ENCODE measurements at regions not wholly inside any gene's neighbourhood (a gene's known extent, or its start where the extent isn't known, plus 50 kb on each side); places are given as distances from the start of the nearest gene placed in this dataset.

DNA sequence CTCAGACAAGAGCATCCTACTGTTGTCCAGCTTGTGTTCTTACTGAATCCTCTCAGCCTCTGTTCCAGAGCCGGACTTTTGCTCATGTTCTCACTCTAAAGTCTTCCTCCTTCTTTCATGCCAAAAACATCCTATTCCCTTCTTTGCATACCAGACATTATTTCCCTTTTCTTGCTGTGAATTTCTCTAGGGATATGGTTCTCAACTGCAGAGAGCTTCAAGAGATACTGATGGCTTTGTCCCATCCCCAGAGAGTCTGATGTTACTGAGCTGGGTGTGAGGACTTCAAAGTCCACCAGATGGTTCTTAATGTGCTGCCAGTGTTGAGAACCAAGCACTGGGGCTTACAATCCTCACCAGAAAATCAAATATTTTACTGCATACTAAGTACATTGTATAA is 98.6 kb upstream of the FER start:
- DNase-seq, result peak; percentile 78

DNA sequence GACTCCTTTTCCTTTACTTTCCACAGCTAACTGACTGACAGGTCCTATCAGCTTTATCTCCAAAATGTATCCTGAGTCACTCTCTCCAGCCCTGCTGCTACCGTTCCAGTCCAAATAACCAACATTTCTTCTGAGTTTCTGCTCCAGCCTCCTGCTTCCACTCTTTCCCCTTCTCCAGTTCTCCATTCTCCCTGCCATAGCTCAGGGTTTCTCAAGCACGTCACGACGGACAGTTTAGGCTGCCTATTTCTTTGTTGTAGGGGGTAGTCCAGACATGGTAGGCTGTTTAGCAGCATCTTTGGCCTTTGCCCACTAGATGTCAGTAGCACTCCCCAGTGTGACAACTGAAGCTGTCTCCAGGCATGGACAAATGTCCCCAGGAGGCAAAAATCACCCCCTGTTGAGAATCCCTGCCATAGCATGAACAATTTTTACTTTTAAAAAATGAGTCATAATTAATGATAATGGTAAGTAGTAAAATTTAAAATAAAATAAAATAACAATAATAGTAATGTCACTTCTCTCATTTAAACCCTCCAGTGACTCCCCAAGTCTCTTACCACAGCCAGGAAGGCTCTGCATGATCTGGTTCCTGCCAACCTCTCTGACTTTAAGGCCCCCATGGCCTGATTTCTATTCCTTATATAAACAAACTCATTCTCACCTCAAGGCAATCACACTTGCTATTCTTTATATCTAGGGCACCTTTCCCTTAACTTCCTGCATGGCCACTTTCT is 105.4 kb upstream of the FER start:
- DNase-seq, result peak; percentile 83

DNA sequence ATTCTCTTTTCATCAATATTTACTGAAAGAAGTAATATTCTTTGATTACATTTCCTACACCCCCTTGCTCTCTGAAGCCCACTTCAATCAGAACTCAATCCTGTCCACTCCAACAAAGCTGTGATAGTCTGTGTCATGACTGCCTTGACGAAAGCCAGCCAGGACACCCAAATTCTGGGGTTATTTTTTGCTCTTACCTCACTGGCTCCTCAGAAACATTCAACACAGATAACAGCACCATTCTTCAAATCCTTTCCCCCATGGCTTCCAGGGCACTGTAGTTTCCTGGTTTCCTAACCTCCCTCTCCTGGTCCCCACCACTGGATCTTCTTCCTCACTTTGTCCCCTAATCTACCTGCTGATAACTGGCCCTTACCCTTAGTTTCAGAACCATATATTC is 106.1 kb upstream of the FER start:
- no peak for DNase-seq

- peak; percentile 83 for DNase-seq
These were observed 108.3 kb upstream of the FER start for GRCh38 chr5:108639366-108639765.

DNA sequence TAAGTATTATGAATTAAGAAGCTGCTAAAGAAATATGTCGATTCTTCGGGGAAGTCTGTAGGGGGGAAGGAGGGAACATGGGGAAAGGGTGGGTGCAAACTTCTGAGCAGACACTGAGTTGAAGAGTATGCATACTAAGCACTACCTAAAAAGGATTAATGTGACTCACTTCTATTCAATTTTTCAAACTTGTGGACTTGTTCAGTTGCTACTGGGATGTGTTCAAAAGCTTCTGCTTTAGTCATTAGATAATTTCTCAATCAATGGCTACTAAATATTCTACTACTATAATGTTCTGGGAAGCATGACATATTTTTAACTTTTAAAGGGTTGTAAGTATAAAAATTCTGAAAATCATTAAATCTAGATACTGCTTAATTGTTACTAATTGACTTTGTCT is 109.7 kb upstream of the FER start:
- DNase-seq, result no peak

GRCh38 chr5:108637134-108637533 is 110.6 kb upstream of the FER start:
- peak; percentile 26 for DNase-seq

DNA sequence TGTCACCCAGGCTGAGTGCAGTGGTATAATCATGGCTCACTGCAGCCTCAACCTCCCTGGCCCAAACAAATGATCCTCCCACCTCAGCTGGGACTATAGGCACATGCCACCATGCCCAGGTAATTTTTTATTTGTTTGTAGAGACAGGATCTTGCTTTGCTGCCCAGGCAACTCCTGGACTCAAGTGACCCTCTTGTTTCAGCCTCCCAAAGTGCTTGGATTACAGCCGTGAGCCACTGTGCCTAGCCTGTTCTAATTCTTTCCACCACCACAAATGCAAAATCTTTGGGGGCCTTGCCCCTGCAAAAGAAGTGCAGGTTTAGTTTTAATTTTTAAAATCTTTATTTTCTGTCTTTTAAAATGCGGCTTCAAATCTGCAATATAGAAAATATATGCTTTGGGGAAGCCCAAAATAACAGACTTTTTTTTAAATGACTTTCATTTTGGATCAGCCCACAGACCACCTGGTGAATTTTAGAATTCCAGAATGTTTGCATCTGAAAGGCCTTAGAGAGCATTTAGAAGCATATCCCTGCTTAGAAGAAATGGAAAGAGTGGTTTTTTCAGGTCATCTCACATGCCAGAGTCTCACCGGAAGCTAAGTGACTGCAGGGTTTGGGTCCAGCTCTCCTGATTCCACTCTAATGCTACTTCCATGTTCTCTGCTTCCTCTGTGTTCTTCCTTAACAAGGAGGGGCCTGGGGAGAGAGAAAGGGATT is 111.4 kb upstream of the FER start:
- DNase-seq, result no peak

DNA sequence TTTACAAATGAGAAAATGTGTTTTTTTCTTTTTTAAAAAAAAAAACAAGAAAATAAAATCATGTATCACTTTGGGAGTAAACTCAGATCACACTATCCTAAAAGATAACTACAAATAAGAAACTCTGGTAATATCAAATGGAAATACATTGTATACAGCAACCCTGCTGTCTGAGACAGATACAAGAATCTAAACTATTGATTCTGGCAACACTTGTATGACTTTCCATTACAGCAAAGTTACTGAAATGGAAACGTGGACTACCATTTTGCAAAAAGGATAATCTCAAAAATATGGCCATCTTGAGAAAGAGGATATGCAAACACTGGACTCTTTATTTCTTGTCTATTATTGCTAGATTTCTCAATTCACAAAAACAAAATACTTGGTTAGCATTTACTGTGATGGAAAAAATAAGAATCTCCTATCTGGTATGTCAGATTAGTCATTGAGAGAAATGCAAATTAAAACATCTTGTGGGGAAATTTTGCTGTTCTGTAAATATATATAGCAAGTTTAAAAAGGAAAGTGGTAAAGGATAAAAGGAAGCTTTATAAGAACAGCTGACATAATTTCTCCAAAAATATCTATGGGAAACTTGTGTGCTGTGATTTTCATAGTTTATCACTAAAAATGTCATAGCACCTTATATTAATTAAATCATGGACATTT is 112.9 kb upstream of the FER start:
- DNase-seq, result peak; percentile 37

DNA sequence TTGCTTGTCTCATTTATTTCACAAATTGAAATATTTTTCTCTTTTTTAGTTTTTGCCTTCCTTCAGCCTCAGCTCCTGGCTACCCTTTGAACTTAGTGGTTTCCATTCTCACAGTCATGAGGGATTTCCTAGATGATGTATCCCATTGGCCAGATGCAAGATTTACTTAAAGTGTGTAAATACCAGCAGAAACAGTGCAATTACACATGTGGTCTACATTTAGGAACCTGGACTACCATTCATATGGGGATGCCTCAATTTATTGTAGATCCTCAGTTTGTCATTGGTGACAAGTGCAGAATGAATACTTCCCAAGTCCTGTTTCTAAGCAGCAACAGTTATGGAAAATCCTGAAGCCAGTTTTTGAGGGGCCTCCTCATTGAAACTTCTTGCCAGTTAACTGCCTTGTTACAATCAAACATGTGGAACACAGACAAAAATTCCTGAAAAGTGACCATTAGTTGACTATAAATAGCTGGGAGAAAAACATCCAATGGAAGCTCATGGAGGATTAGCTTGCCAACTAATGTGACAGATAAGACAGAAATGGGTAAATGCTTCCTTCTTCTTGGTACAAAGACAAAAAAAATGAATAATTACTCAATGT is 113.6 kb upstream of the FER start:
- peak; percentile 70 for DNase-seq

DNA sequence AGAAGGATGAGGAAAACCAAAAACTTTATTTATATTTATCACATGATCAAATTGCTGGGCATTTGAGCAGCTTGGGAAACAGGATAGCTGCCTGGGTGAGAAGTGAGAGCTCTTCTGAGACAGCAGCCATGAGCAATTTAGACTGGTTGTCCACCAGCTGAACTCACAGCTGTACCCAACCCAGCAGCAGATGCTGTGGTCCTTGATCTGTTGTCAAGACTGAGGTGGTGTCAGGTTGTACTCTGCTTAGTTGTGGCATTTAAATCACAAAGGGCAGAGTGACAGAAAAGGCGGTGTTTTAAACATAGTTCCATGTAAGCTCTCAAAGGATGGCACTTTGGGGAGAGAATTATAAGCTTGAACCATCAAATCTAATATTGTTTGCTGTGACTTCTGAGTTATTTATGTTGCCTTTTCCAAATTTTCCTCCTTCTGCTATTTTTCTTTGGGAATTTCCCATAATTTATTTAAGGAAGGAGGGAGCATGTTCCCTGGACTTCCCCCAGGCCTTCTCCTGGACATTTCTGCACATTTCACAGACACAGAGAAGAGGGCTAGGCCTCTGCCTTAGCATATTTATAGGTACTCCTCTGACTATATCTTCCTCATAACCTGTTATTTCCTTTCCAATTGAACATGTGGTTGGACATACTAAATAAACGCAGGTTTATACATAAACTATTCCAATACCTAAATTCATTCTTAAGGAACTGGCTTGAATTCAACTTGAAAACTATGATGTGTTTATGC is 117.7 kb upstream of the FER start:
- no peak for DNase-seq

- DNase-seq, result no peak
These were observed 122.0 kb upstream of the FER start for GRCh38 chr5:108625654-108626053.

- no peak for DNase-seq
These were observed 123.9 kb upstream of the FER start for GRCh38 chr5:108623826-108624225.

DNA sequence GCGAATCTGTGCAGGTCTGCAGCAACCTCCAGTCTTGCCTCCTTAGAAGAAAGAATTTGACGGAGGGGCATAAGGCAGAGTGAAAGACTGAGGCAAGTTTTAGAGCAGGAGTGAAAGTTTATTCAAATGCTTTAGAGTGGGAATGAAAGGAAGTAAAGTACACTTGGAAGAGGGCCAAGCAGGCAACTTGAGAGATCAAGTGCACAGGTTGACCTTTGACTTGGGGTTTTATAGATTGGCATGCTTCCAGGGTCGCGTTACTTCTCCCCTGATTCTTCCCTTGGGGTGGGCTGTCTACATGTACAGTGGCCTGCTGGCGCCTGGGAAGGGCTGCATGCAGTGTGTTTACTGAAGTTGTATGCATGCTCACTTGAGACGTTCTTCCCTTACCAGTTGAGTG is 127.2 kb upstream of the FER start:
- no peak for DNase-seq

DNA sequence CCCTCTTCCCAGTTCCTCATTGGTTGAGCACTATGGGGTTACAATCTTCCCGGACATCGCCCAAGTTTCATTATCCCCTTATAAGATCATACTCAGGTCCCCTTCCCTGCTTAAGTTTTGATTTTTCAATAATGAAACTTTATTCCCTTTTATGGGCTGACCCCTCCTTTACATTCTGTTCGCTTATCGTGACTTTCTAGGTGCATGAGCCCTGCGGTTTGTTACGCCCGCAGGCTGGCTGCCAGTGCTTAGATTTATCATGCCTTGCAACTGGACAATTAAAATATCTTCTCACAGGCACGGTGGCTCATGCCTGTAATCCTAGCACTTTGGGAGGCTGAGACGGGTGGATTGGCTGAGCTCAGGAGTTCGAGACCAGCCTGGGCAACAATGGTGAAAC is 127.9 kb upstream of the FER start:
- DNase-seq, result no peak

- DNase-seq, result no peak
These were observed 129.9 kb upstream of the FER start for GRCh38 chr5:108617467-108618435.

GRCh38 chr5:108615216-108615615 is 132.5 kb upstream of the FER start:
- peak; percentile 47 for DNase-seq

DNA sequence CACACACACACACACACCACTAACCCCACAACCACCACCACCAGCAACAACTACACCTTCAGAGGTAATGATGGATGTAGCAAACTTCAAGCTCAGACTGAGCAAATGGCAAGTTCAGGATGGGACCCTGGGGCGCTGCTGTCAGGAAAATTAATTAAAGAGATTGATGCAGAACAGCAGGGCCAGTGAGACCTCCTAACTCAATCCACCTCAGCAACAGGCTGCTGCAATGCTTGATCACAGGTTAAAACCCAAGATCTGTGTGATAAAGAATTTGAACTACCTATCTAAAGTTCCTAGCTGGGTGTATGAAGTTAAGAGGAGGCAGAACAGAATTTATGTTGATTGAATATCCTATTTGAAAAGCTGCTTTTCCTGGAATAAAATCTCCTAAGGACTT is 140.3 kb upstream of the FER start:
- no peak for DNase-seq

DNA sequence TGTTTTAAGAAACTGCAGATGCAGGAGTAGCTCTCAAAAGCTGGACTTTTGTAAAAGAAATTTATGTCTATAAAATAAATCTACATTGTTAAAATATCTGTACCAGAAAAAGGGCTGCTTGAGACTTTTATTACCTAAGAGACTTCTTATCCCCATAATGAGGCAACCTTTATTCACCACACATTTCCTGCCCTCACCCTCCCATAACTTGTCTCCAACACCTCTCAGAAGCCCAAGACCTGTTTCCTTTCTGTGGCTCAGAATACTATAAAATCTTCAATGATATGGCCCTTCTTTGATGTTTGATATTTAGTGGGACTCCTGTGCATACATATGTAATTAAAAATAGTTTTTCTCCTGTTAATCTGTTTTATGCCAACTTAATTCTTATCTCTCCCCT is 141.5 kb upstream of the FER start:
- no peak for DNase-seq

DNA sequence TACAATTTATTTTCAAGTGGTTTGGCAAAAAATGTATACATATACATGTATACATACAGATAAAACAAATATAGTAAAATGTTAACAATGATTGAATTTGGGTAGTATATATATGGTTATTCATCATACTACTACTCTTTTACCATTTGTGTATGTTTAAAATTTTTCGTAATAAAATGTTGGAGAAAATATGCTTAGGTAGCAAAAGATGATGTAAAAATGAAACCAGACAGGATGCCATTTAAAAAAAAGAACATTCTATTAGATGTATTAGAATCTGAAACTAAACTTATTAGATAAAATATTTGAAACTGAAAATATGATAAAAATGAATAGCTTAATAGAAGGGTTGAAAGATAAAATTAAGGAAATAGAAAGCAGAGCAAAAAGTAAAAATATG is 144.9 kb upstream of the FER start:
- DNase-seq, result no peak

DNA sequence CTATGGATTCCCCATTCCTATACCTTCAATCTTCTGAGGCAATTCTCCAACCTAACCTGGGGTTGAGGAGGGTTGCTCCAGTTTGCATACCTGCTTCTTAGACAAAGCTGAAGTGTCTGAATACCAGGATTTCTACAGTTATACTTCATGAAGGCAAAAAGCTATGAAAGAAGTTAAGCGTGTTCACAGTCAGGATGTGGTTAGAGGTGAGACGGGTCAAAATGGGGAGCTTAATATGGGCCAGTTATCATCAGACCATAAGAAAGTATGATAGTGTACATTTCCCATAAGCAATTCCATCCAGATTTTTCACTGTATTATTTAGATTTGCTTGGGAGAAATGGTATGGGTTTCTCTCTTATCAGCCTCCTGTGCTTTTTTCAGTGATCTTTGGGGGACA is 156.9 kb upstream of the FER start:
- DNase-seq, result no peak

GRCh38 chr5:108588323-108588722 is 159.4 kb upstream of the FER start:
- no peak for DNase-seq
